OCI-LY3 (cell line): ENCODE measurements at regions not wholly inside any gene's neighbourhood (a gene's known extent, or its start where the extent isn't known, plus 50 kb on each side); places are given as distances from the start of the nearest gene placed in this dataset.
"Not testable (repeated sequence)": the region's sequence is repeated elsewhere in the genome, so short reads cannot be mapped to it uniquely, and the experiment has no call there.

Source experiments
- H2AFZ ChIP-seq: fragments of 200-600, 300-600 bp; shearing (Covaris generic); 2 replicates; pipeline ENCODE4 v1.6.0; 2014; ENCODE audit warnings: antibody characterized with exemption, low read depth, low read length
- H3K27ac ChIP-seq: fragments of 200-600, 300-600 bp; sonication (generic); 2 replicates; pipeline ENCODE4 v1.5.1; 2014; ENCODE audit warnings: mild to moderate bottlenecking, low read length, moderate library complexity, mixed read lengths
- H3K27me3 ChIP-seq: fragments of 200-600, 300-600 bp; sonication (generic); 2 replicates; pipeline ENCODE4 v1.6.1; 2014; ENCODE audit warnings: low read depth, low read length, mixed read lengths
- H3K36me3 ChIP-seq: fragments of 200-600, 300-600 bp; sonication (generic); replicated peaks from 2 replicates; pipeline ENCODE3; 2014; ENCODE audit warnings: low read depth, low read length, mixed read lengths
- H3K4me1 ChIP-seq: fragments of 300-600, 200-600 bp; sonication (generic); 2 replicates; pipeline ENCODE4 v1.6.1; 2014; ENCODE audit warnings: low read length, mixed read lengths
- H3K4me2 ChIP-seq: fragments of 200-600, 300-600 bp; sonication (generic); 2 replicates; pipeline ENCODE4 v1.6.1; 2014; ENCODE audit warnings: low read length, mixed read lengths
- H3K4me3 ChIP-seq: fragments of 300-600, 200-600 bp; sonication (generic); 2 replicates; pipeline ENCODE4 v1.5.1; 2014; ENCODE audit warnings: antibody characterized with exemption, mild to moderate bottlenecking, low read length, moderate library complexity
- H3K79me2 ChIP-seq: fragments of 300-600, 200-600 bp; shearing (Covaris generic); 2 replicates; pipeline ENCODE4 v1.6.1; 2014; ENCODE audit warnings: mild to moderate bottlenecking, low read length, mixed read lengths
- H3K9ac ChIP-seq: fragments of 300-600, 200-600 bp; shearing (Covaris generic); 2 replicates; pipeline ENCODE4 v1.6.0; 2014; ENCODE audit warnings: mild to moderate bottlenecking, low read length, moderate library complexity
- H3K9me3 ChIP-seq: fragments of 200-600, 300-600 bp; shearing (Covaris generic); 2 replicates; pipeline ENCODE4 v1.6.1; 2014; ENCODE audit warnings: low read length, mixed read lengths; ENCODE audit not compliant: insufficient read depth
- H4K20me1 ChIP-seq: fragments of 200-600, 300-600 bp; sonication (generic); 2 replicates; pipeline ENCODE4 v1.6.1; 2016; ENCODE audit warnings: low read length, mixed read lengths; ENCODE audit not compliant: insufficient read depth
- CTCF ChIP-seq: fragments of 200-600, 300-600 bp; sonication (generic); IDR thresholded peaks from 2 replicates; pipeline ENCODE4 v1.5.1; 2014; ENCODE audit warnings: antibody characterized with exemption, low read length, low read depth
- EZH2phosphoT487 ChIP-seq: fragments of 200-600 bp; shearing (Covaris generic); IDR thresholded peaks from 2 replicates; pipeline ENCODE4 v1.6.1; 2018; ENCODE audit warnings: antibody characterized with exemption, mixed run types, low read depth

- no peak overlapping the region for H3K4me2 ChIP-seq
- no peak overlapping the region for H2AFZ ChIP-seq
- no peak overlapping the region for H3K9ac ChIP-seq
- peaks cover 83% of the 10 kb centered on the region for H3K4me1 ChIP-seq
- H3K27ac ChIP-seq: peak overlapping the region; percentile 83
- no peaks in the 10 kb centered on the region for H3K79me2 ChIP-seq
- H3K36me3 ChIP-seq: peaks cover 18% of the 10 kb centered on the region
- H4K20me1 ChIP-seq: no peaks in the 10 kb centered on the region
- TF ChIP-seq EZH2phosphoT487: no peak
- TF ChIP-seq CTCF: no peak
- no peaks in the 10 kb centered on the region for H3K9me3 ChIP-seq
- H3K27me3 ChIP-seq: no peaks in the 10 kb centered on the region
- no peak overlapping the region for H3K4me3 ChIP-seq
Observed at GRCh38 chr12:127501916-127502315, 765.1 kb upstream of the TMEM132C start.

GRCh38 chr12:127503246-127503645, 763.7 kb upstream of the TMEM132C start:
- Histone ChIP-seq H3K27me3 (no peaks in the 10 kb centered on the region), H3K79me2 (no peaks in the 10 kb centered on the region), H3K9ac (peak overlapping the region; percentile 12; the same call in 1 of the 2 replicates), H2AFZ (no peak overlapping the region), H3K36me3 (peaks cover 19% of the 10 kb centered on the region), H3K4me1 (peaks cover 72% of the 10 kb centered on the region), H3K4me3 (peak overlapping the region; percentile 50; the same call in 1 of the 2 replicates), H3K9me3 (no peaks in the 10 kb centered on the region), H3K27ac (peak overlapping the region; percentile 76), H4K20me1 (no peaks in the 10 kb centered on the region), H3K4me2 (peak overlapping the region; percentile 53)
- TF ChIP-seq CTCF: no peak
- TF ChIP-seq EZH2phosphoT487: no peak

GRCh38 chr12:127503996-127504395, 763.0 kb upstream of the TMEM132C start:
- H3K27ac ChIP-seq: peak overlapping the region; percentile 76
- not testable (repeated sequence) for H3K27me3 ChIP-seq, H2AFZ ChIP-seq, H4K20me1 ChIP-seq, H3K79me2 ChIP-seq, H3K9me3 ChIP-seq
- H3K4me2 ChIP-seq: peak overlapping the region; percentile 53
- H3K36me3 ChIP-seq: peaks cover 22% of the 10 kb centered on the region
- H3K4me1 ChIP-seq: peaks cover 68% of the 10 kb centered on the region
- H3K4me3 ChIP-seq: peak overlapping the region; percentile 50
- peak overlapping the region; percentile 51; the same call in 1 of the 2 replicates for H3K9ac ChIP-seq

- Histone ChIP-seq H3K36me3 (peaks cover 19% of the 10 kb centered on the region), H3K9ac (0 out of 2 replicates have a peak overlapping the region, but pooled peaks have one; percentile 51), H3K27me3 (no peaks in the 10 kb centered on the region), H3K4me2 (peak overlapping the region; percentile 53), H3K27ac (peak overlapping the region; percentile 76), H3K4me1 (peaks cover 67% of the 10 kb centered on the region), H3K4me3 (peak overlapping the region; percentile 50), H4K20me1 (no peaks in the 10 kb centered on the region), H3K9me3 (no peaks in the 10 kb centered on the region), H3K79me2 (no peaks in the 10 kb centered on the region), H2AFZ (no peak overlapping the region)
- TF ChIP-seq EZH2phosphoT487 (no peak), CTCF (no peak)
Observed at GRCh38 chr12:127504874-127505273, 762.1 kb upstream of the TMEM132C start.

- 0 out of 2 replicates have a peak, but pooled peaks cover 5% of the 10 kb centered on the region for H3K9me3 ChIP-seq
- no peaks in the 10 kb centered on the region for H4K20me1 ChIP-seq
- peaks cover 43% of the 10 kb centered on the region for H3K4me1 ChIP-seq
- H3K4me2 ChIP-seq: no peak overlapping the region
- TF ChIP-seq CTCF (no peak), EZH2phosphoT487 (no peak)
- no peaks in the 10 kb centered on the region for H3K27me3 ChIP-seq
- no peak overlapping the region for H2AFZ ChIP-seq
- H3K79me2 ChIP-seq: no peaks in the 10 kb centered on the region
- H3K27ac ChIP-seq: no peak overlapping the region
- peaks cover 14% of the 10 kb centered on the region for H3K36me3 ChIP-seq
- H3K4me3 ChIP-seq: no peak overlapping the region
- H3K9ac ChIP-seq: no peak overlapping the region
Observed at GRCh38 chr12:127507341-127507740, 759.6 kb upstream of the TMEM132C start.
